Peyer's patch (tissue), 4 donors: ENCODE measurements at regions not wholly inside any gene's neighbourhood (a gene's known extent, or its start where the extent isn't known, plus 50 kb on each side); places are given as distances from the start of the nearest gene placed in this dataset.

ENCODE experiments used
- CTCF ChIP-seq, 6 experiments: fragments of 450-650 bp in 4 of 6; fragments of 200-600 bp in 2 of 6; sonication (generic) in 1 of 6; IDR thresholded peaks; one replicate each; pipeline ENCODE4 v1.5.1; 2017 to 2019; ENCODE audit warnings: antibody characterized with exemption in 6 of 6, mild to moderate bottlenecking in 3 of 6, moderate library complexity in 1 of 6
- POLR2A ChIP-seq, 2 donors: fragments of 450-650 bp; IDR thresholded peaks; one replicate each; pipeline ENCODE4 v1.5.1; 2017; ENCODE audit warnings: antibody characterized with exemption in 2 of 2, mild to moderate bottlenecking in 2 of 2, moderate library complexity in 2 of 2

DNA sequence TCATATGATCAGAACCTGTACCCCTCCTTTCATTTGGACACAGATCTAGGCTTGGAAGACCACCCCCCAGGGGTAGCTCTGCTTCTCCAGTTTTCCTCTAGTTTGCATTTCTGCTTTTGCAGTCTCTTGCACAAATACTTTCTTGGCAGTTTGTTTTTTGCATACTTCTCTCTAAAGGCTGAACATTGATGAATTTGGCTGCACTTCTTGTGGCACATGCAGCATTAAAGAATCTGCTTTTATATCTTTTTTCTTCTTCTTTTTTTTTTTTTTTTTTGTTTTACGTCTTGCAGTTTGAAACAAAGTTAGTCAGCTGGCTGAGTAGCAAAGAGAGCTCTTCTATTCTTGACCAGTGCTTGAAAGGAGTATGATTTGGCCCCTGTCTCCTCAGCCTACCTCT, 273.0 kb downstream of the GLUD2 start:
- no peak for TF ChIP-seq POLR2A (IDR thresholded peaks at IDR 0.05)
- no peak for TF ChIP-seq CTCF (IDR thresholded peaks at IDR 0.05)
